KMS-11 (cell line): ENCODE measurements at regions not wholly inside any gene's neighbourhood (a gene's known extent, or its start where the extent isn't known, plus 50 kb on each side); places are given as distances from the start of the nearest gene placed in this dataset.

Experiments
- H2AFZ ChIP-seq: fragments of 200-600 bp; sonication (generic); 2 replicates; pipeline ENCODE4 v1.6.1; 2016; ENCODE audit warnings: antibody characterized with exemption, mixed run types, low read depth
- H3K27ac ChIP-seq: fragments of 200-600 bp; sonication (generic); 2 replicates; pipeline ENCODE4 v1.6.1; 2016; ENCODE audit warnings: mild to moderate bottlenecking, mixed run types
- H3K27me3 ChIP-seq: fragments of 200-600 bp; sonication (generic); 2 replicates; pipeline ENCODE4 v1.6.1; 2017; ENCODE audit warnings: mild to moderate bottlenecking, low read depth, mixed run types, moderate library complexity; ENCODE audit not compliant: insufficient read depth
- H3K36me3 ChIP-seq: fragments of 200-600 bp; sonication (generic); 2 replicates; pipeline ENCODE4 v1.6.1; 2017; ENCODE audit warnings: mild to moderate bottlenecking, mixed run types; ENCODE audit not compliant: insufficient read depth
- H3K4me1 ChIP-seq: fragments of 200-600 bp; sonication (generic); 2 replicates; pipeline ENCODE4 v1.6.1; 2016; ENCODE audit warnings: mild to moderate bottlenecking, low read depth, mixed run types; ENCODE audit not compliant: poor library complexity, severe bottlenecking
- H3K4me2 ChIP-seq: fragments of 200-600 bp; sonication (generic); 2 replicates; pipeline ENCODE4 v1.7.0; 2016; ENCODE audit warnings: mild to moderate bottlenecking, mixed run types
- H3K4me3 ChIP-seq: fragments of 200-600 bp; sonication (generic); IDR thresholded peaks from 2 replicates; pipeline ENCODE4 v1.6.1; 2017; ENCODE audit warnings: low read depth, low read length, mixed read lengths; ENCODE audit not compliant: insufficient read depth
- H3K79me2 ChIP-seq: fragments of 200-600 bp; sonication (generic); 2 replicates; pipeline ENCODE4 v1.6.1; 2016; ENCODE audit warnings: low read depth, mixed run types; ENCODE audit not compliant: insufficient read depth
- H3K9ac ChIP-seq: fragments of 200-600 bp; sonication (generic); 2 replicates; pipeline ENCODE4 v1.6.1; 2016; ENCODE audit warnings: mild to moderate bottlenecking, mixed run types
- H4K20me1 ChIP-seq: fragments of 200-600 bp; sonication (generic); 2 replicates; pipeline ENCODE4 v1.6.1; 2016; ENCODE audit warnings: mild to moderate bottlenecking, mixed run types; ENCODE audit not compliant: insufficient read depth
- CTCF ChIP-seq: fragments of 200-600 bp; sonication (generic); conservative IDR thresholded peaks from 2 replicates; pipeline ENCODE4 v1.6.1; 2017; ENCODE audit warnings: low read depth, mild to moderate bottlenecking, antibody characterized with exemption, low read length, moderate library complexity, mixed read lengths

GRCh38 chr20:39214828-39215227 lies 252.7 kb downstream of the DHX35 start:
- H3K27me3 ChIP-seq: no peaks in the 10 kb centered on the region
- TF ChIP-seq CTCF: no peak

GRCh38 chr20:39213476-39214145 lies 251.5 kb downstream of the DHX35 start:
- no peak overlapping the region for H3K27ac ChIP-seq
- no peaks in the 10 kb centered on the region for H3K79me2 ChIP-seq
- H2AFZ ChIP-seq: no peak overlapping the region
- TF ChIP-seq CTCF: no peak
- H3K4me1 ChIP-seq: no peaks in the 10 kb centered on the region
- H3K9ac ChIP-seq: no peak overlapping the region
- H3K36me3 ChIP-seq: no peaks in the 10 kb centered on the region
- no peaks in the 10 kb centered on the region for H3K27me3 ChIP-seq
- H4K20me1 ChIP-seq: no peaks in the 10 kb centered on the region
- no peak overlapping the region for H3K4me3 ChIP-seq
- H3K4me2 ChIP-seq: no peak overlapping the region

More at GRCh38 chr20:39214828-39215227, 252.7 kb downstream of the DHX35 start:
- H3K36me3 ChIP-seq: no peaks in the 10 kb centered on the region
- H4K20me1 ChIP-seq: no peaks in the 10 kb centered on the region
- H3K9ac ChIP-seq: no peak overlapping the region
- no peak overlapping the region for H2AFZ ChIP-seq
- no peaks in the 10 kb centered on the region for H3K4me1 ChIP-seq
- H3K4me2 ChIP-seq: no peak overlapping the region
- H3K27ac ChIP-seq: no peak overlapping the region
- no peaks in the 10 kb centered on the region for H3K79me2 ChIP-seq
- H3K4me3 ChIP-seq: no peak overlapping the region

GRCh38 chr20:39211060-39211748 lies 249.1 kb downstream of the DHX35 start:
- no peaks in the 10 kb centered on the region for H3K27me3 ChIP-seq

GRCh38 chr20:39210341-39211036 lies 248.3 kb downstream of the DHX35 start:
- H3K27me3 ChIP-seq: no peaks in the 10 kb centered on the region
- H3K4me1 ChIP-seq: no peaks in the 10 kb centered on the region
- no peak overlapping the region for H3K9ac ChIP-seq
- no peak overlapping the region for H3K4me3 ChIP-seq
- H3K27ac ChIP-seq: no peak overlapping the region
- no peaks in the 10 kb centered on the region for H4K20me1 ChIP-seq
- no peaks in the 10 kb centered on the region for H3K36me3 ChIP-seq
- no peaks in the 10 kb centered on the region for H3K79me2 ChIP-seq
- H2AFZ ChIP-seq: no peak overlapping the region
- no peak for TF ChIP-seq CTCF
- no peak overlapping the region for H3K4me2 ChIP-seq

More at GRCh38 chr20:39211060-39211748, 249.1 kb downstream of the DHX35 start:
- H3K27ac ChIP-seq: no peak overlapping the region
- H3K36me3 ChIP-seq: no peaks in the 10 kb centered on the region
- H3K4me2 ChIP-seq: no peak overlapping the region
- no peak overlapping the region for H3K4me3 ChIP-seq
- H3K79me2 ChIP-seq: no peaks in the 10 kb centered on the region
- H2AFZ ChIP-seq: no peak overlapping the region
- H3K4me1 ChIP-seq: no peaks in the 10 kb centered on the region
- TF ChIP-seq CTCF: no peak
- H3K9ac ChIP-seq: no peak overlapping the region
- H4K20me1 ChIP-seq: no peaks in the 10 kb centered on the region
